ENCODE measurements at regions not wholly inside any gene's neighbourhood (a gene's known extent, or its start where the extent isn't known, plus 50 kb on each side); places are given as distances from the start of the nearest gene placed in this dataset.
"Not testable (repeated sequence)": the region's sequence is repeated elsewhere in the genome, so short reads cannot be mapped to it uniquely, and the experiment has no call there.

GRCh38 chr2:18987016-18987415 is 371.4 kb downstream of the OSR1 start:
- DNase-seq: no peak
- in situ Hi-C loops (cut with HindIII; ENCODE audit: low pct_ligation_motif_present, low pct_unique_long_range_greater_than_20kb, low sequenced_read_pairs): no loop called here

GRCh38 chr2:18986046-18986445 is 372.4 kb downstream of the OSR1 start:
- in situ Hi-C loops (cut with HindIII; ENCODE audit: low pct_ligation_motif_present, low pct_unique_long_range_greater_than_20kb, low sequenced_read_pairs): no loop called here
- DNase-seq: no peak

DNA sequence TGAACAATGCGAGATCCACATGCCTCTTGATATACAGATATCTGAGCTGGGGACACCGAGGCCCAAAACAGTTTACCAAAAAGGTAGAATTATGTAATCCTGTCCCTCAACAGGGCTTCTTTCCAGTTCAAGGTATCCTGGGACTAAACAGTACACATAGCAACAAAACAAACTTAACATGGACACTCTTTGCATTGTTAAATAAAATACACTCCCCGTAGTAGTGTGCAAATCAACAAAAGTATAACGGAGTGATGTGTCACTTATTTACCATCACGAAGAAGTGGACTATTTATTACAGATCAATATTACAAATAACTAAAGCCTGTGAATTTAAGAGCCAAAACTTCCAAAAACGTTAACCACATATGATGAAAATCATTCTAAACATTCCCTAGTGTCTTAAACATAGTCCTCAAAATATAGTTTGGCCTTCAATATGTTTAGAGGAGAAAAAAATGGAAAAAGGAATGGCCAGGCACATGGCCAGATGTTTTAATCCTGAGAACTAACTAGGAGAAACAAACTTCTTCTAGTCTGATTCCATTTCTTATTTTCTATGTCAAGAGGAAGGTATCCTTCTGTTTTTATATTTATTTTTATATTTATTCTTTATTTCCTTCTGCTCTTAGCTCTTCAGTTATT is 377.5 kb downstream of the OSR1 start:
- in situ Hi-C loops (cut with HindIII; ENCODE audit: low pct_ligation_motif_present, low pct_unique_long_range_greater_than_20kb, low sequenced_read_pairs): no loop called here

DNA sequence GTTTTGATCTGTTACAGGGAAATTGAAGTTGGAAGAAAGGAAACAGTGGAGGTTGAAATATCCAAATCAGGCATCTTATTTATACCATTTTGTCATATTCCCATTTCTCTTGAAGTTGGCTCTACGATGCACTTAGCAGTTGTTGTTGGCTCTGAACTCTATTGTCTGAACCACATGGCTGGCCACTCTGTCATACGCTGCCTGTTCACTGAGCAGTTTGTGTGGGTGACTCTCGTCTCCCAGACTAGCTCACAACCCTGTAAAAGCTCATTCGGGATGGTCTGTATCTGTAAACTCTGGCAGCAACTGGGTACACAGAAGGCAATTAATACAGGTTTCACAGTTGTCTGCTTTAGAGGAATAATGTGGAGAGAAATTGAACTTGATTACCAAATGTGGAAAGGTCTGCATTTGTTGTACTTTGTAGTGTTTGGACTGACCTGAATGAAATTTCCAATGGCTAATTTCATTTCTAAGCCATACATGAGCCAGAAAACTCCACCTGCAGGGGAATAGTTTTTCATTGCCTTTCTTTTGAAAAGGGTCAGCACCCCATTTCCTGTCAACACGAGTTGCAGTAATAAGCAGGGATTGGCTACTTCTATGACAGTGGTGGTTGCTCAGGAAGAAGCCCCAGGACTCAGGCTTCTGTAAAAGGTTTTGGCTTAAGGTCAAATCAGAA is 378.2 kb downstream of the OSR1 start:
- in situ Hi-C loops (cut with HindIII; ENCODE audit: low pct_ligation_motif_present, low pct_unique_long_range_greater_than_20kb, low sequenced_read_pairs): no loop called here
- no peak for DNase-seq

More for the DNA sequence above, 377.5 kb downstream of the OSR1 start:
- no peak for DNase-seq

GRCh38 chr2:18977409-18977808 is 381.0 kb downstream of the OSR1 start:
- in situ Hi-C loops (cut with HindIII; ENCODE audit: low pct_ligation_motif_present, low pct_unique_long_range_greater_than_20kb, low sequenced_read_pairs): no loop called here
- no peak for DNase-seq

- peak; percentile 15 for DNase-seq
- in situ Hi-C loops (cut with HindIII; ENCODE audit: low pct_ligation_motif_present, low pct_unique_long_range_greater_than_20kb, low sequenced_read_pairs): no loop called here
Measured at GRCh38 chr2:18976168-18976961, 382.1 kb downstream of the OSR1 start.

DNA sequence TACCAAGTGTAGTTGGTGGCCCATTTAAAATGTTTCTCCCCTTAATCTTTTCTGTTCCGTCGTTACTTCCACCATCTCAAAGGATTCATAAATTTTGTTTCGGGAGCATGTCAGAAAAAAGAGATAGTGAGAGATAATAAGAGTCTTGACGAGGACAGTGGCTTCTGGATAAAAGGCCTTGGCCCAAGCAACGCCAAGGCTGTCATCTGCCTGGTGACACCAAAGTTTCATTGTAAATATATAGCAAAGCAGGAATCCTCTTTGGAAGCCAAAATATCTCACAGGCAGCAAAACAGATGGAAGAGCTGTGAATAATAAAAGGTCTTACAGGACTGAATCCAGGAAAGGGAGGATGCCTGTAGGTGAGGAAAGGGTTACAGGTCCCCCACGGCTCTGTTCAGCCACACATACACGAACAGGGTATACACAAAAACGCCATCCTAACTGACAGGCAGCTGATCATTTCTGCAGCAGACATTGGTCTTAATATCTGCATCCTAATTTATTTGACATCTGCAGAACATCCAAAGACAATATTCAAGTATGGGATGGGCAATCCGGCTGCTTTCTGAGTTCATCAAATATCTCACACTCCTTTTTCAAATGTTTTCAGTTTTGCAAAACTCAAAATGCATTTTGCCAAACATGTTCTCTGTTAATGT is 382.8 kb downstream of the OSR1 start:
- in situ Hi-C loops (cut with HindIII; ENCODE audit: low pct_ligation_motif_present, low pct_unique_long_range_greater_than_20kb, low sequenced_read_pairs): no loop called here
- no peak for DNase-seq

DNA sequence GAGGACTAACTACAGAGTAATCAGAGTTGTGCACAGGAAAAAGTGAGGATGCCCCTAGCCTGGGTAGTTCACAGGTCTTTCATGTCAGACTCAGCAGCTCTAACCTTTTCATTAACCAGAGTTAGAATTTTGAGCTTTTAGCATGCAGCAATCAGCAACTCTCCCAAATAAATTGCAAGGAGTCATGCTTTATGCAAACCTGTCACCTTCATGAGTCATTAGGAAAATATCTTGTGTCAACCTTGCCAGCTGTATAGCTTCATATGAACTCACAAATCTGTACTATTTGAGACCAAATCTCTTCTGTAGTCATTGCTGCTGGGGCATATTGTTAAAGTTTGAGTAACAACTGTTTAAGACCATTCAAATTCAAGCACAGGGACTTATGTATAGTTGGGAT is 382.3 kb upstream of the NT5C1B start:
- DNase-seq: no peak
- in situ Hi-C loops (cut with HindIII; ENCODE audit: low pct_ligation_motif_present, low pct_unique_long_range_greater_than_20kb, low sequenced_read_pairs): no loop called here

- DNase-seq: no peak
- in situ Hi-C loops (cut with HindIII; ENCODE audit: low pct_ligation_motif_present, low pct_unique_long_range_greater_than_20kb, low sequenced_read_pairs): no loop called here
Measured at GRCh38 chr2:18971069-18971378, 381.7 kb upstream of the NT5C1B start.

GRCh38 chr2:18966131-18966530 is 376.8 kb upstream of the NT5C1B start:
- DNase-seq: no peak
- in situ Hi-C loops (cut with HindIII; ENCODE audit: low pct_ligation_motif_present, low pct_unique_long_range_greater_than_20kb, low sequenced_read_pairs): no loop called here

GRCh38 chr2:18963739-18964256 is 374.4 kb upstream of the NT5C1B start:
- in situ Hi-C loops (cut with HindIII; ENCODE audit: low pct_ligation_motif_present, low pct_unique_long_range_greater_than_20kb, low sequenced_read_pairs); DNase-seq: not testable (repeated sequence)

GRCh38 chr2:18961991-18962421 is 372.6 kb upstream of the NT5C1B start:
- in situ Hi-C loops (cut with HindIII; ENCODE audit: low pct_ligation_motif_present, low pct_unique_long_range_greater_than_20kb, low sequenced_read_pairs): no loop called here
- no peak for DNase-seq

GRCh38 chr2:18959952-18960717 is 370.8 kb upstream of the NT5C1B start:
- in situ Hi-C loops (cut with HindIII; ENCODE audit: low pct_ligation_motif_present, low pct_unique_long_range_greater_than_20kb, low sequenced_read_pairs): no loop called here
- DNase-seq: no peak

GRCh38 chr2:18959200-18959599 is 369.8 kb upstream of the NT5C1B start:
- DNase-seq: no peak
- in situ Hi-C loops (cut with HindIII; ENCODE audit: low pct_ligation_motif_present, low pct_unique_long_range_greater_than_20kb, low sequenced_read_pairs): no loop called here

GRCh38 chr2:18957909-18958308 is 368.5 kb upstream of the NT5C1B start:
- in situ Hi-C loops (cut with HindIII; ENCODE audit: low pct_ligation_motif_present, low pct_unique_long_range_greater_than_20kb, low sequenced_read_pairs): no loop called here
- no peak for DNase-seq

DNA sequence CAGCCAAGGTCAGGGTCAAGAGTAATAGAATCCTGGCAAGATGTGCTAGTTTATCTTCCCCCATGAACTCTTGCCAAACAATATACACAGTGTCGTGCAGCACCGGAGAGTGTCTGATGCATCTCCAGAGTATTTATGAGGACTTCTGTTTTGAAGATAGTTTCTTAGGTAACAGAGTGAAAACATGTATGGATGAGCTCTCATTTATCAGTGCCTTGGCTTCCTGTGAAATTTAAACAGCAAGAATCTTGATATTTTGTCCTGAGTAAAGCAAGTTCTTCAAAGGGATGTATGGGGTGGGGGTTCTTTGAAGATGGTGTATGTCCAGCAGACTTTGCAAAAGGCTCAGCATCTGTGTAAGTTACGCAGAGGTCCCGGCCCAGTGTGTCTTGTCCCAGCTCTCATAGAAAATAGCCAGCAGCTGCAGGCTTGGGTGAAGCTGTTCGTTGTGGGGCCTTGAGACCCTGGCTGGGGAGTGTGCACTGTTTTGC is 361.0 kb upstream of the NT5C1B start:
- no peak for DNase-seq

GRCh38 chr2:18949871-18950270 is 360.5 kb upstream of the NT5C1B start:
- no peak for DNase-seq
- in situ Hi-C loops (cut with HindIII; ENCODE audit: low pct_ligation_motif_present, low pct_unique_long_range_greater_than_20kb, low sequenced_read_pairs): no loop called here

More for the DNA sequence above, 361.0 kb upstream of the NT5C1B start:
- in situ Hi-C loops (cut with HindIII; ENCODE audit: low pct_ligation_motif_present, low pct_unique_long_range_greater_than_20kb, low sequenced_read_pairs): no loop called here

DNA sequence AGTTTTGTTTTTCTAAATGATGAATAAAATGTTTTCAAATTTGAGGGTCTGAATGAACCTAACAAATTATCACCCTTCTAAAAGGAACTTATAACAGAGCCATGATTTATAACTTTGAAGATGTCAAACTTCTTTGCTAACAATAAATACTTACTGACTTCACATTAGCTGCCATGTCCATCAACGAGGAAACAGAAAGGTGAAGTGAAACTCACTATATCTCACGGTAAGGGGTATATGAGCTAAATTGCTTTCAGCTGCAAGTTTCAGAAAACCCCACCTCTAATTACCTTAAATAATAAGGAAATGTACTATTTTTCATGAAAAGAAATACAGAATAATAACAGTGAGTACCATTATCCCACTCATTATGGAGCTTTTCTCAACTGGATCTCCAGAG is 350.8 kb upstream of the NT5C1B start:
- in situ Hi-C loops (cut with HindIII; ENCODE audit: low pct_ligation_motif_present, low pct_unique_long_range_greater_than_20kb, low sequenced_read_pairs): no loop called here
- DNase-seq: no peak
